ENCODE measurements at regions not wholly inside any gene's neighbourhood (a gene's known extent, or its start where the extent isn't known, plus 50 kb on each side); places are given as distances from the start of the nearest gene placed in this dataset.

GRCh38 chr5:14948383-14948782, 76.8 kb upstream of the ANKH start:
- Histone ChIP-seq H3K9me3 (ENCODE audit: control insufficient read depth, insufficient read depth, low read depth, low read length) (no peaks in the 10 kb centered on the region), H3K36me3 (ENCODE audit: control insufficient read depth, insufficient read depth, low read length) (no peaks in the 10 kb centered on the region), H3K79me2 (ENCODE audit: control insufficient read depth, insufficient read depth, low read length) (no peaks in the 10 kb centered on the region), H3K4me2 (ENCODE audit: extremely low read depth, insufficient read depth, low read length) (no peak overlapping the region), H3K27me3 (ENCODE audit: control insufficient read depth, insufficient read depth, low read length) (peaks cover 4% of the 10 kb centered on the region), H3K9ac (ENCODE audit: insufficient read depth, low read length) (no peak overlapping the region), H2AFZ (ENCODE audit: low read length) (no peak overlapping the region), H3K27ac (ENCODE audit: insufficient read depth, low read length) (no peak overlapping the region), H4K20me1 (ENCODE audit: control insufficient read depth, extremely low read depth, insufficient read depth, low read length) (no peaks in the 10 kb centered on the region), H3K4me1 (ENCODE audit: control insufficient read depth, extremely low read depth, insufficient read depth, low read length) (no peaks in the 10 kb centered on the region), H3K4me3 (replicated peaks in 1 of 4; ENCODE audit: control extremely low read depth in 1 of 4, insufficient read depth in 1 of 4, low read depth in 3 of 4, low read length in 4 of 4) (no peak overlapping the region)
- TF ChIP-seq, protein P1, sequence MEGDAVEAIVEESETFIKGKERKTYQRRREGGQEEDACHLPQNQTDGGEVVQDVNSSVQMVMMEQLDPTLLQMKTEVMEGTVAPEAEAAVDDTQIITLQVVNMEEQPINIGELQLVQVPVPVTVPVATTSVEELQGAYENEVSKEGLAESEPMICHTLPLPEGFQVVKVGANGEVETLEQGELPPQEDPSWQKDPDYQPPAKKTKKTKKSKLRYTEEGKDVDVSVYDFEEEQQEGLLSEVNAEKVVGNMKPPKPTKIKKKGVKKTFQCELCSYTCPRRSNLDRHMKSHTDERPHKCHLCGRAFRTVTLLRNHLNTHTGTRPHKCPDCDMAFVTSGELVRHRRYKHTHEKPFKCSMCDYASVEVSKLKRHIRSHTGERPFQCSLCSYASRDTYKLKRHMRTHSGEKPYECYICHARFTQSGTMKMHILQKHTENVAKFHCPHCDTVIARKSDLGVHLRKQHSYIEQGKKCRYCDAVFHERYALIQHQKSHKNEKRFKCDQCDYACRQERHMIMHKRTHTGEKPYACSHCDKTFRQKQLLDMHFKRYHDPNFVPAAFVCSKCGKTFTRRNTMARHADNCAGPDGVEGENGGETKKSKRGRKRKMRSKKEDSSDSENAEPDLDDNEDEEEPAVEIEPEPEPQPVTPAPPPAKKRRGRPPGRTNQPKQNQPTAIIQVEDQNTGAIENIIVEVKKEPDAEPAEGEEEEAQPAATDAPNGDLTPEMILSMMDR (conservative IDR thresholded peaks at IDR 0.05 in 1 of 2, IDR thresholded peaks at IDR 0.05 in 1 of 2; ENCODE audit: low read depth in 1 of 2, low read length in 2 of 2): no peak
- TF ChIP-seq EZH2 (IDR thresholded peaks at IDR 0.05; ENCODE audit: low read length, missing control alignments): no peak
- peak in 1 of 2 donors; percentile 59 for DNase-seq (ENCODE audit: low read depth in 2 of 2)

- Histone ChIP-seq H3K36me3 (ENCODE audit: control insufficient read depth, insufficient read depth, low read length) (no peaks in the 10 kb centered on the region), H3K9me3 (ENCODE audit: control insufficient read depth, insufficient read depth, low read depth, low read length) (no peaks in the 10 kb centered on the region), H3K27ac (ENCODE audit: insufficient read depth, low read length) (no peak overlapping the region), H3K4me2 (ENCODE audit: extremely low read depth, insufficient read depth, low read length) (no peak overlapping the region), H3K9ac (ENCODE audit: insufficient read depth, low read length) (no peak overlapping the region), H2AFZ (ENCODE audit: low read length) (no peak overlapping the region), H4K20me1 (ENCODE audit: control insufficient read depth, extremely low read depth, insufficient read depth, low read length) (no peaks in the 10 kb centered on the region), H3K4me1 (ENCODE audit: control insufficient read depth, extremely low read depth, insufficient read depth, low read length) (no peaks in the 10 kb centered on the region), H3K27me3 (ENCODE audit: control insufficient read depth, insufficient read depth, low read length) (peaks cover 2% of the 10 kb centered on the region), H3K4me3 (replicated peaks in 1 of 4; ENCODE audit: control extremely low read depth in 1 of 4, insufficient read depth in 1 of 4, low read depth in 3 of 4, low read length in 4 of 4) (no peak overlapping the region), H3K79me2 (ENCODE audit: control insufficient read depth, insufficient read depth, low read length) (no peaks in the 10 kb centered on the region)
- TF ChIP-seq EZH2 (IDR thresholded peaks at IDR 0.05; ENCODE audit: low read length, missing control alignments): no peak
- TF ChIP-seq, protein P1 (conservative IDR thresholded peaks at IDR 0.05 in 1 of 2, IDR thresholded peaks at IDR 0.05 in 1 of 2; ENCODE audit: low read depth in 1 of 2, low read length in 2 of 2): peak in 1 of 2 donors; percentile 40
- peak in 1 of 2 donors; percentile 14 for DNase-seq (ENCODE audit: low read depth in 2 of 2)
These were observed 75.4 kb upstream of the ANKH start for GRCh38 chr5:14946815-14947620.

DNA sequence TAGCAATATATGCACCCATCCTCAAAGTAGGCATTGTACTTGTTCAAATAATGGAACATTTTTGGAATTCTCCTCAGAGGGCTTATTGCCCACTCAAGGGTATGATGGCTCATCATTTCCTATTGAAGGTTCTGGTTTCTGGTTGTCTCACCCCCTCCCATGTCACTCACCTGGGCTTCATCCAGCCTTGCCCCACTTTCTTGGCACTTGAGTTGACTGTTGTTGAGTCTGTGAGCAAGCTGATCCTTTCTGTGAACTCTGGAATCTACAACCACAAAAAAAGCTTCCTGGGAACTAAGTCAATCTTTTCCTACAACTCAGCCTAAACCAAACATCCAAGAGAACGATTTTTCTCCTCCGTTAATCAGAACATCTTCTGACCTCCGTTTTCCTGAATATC, 73.9 kb upstream of the ANKH start:
- TF ChIP-seq, protein P1 (conservative IDR thresholded peaks at IDR 0.05 in 1 of 2, IDR thresholded peaks at IDR 0.05 in 1 of 2; ENCODE audit: low read depth in 1 of 2, low read length in 2 of 2): no peak
- no peak for TF ChIP-seq EZH2 (IDR thresholded peaks at IDR 0.05; ENCODE audit: low read length, missing control alignments)
- H3K4me1 ChIP-seq (ENCODE audit: control insufficient read depth, extremely low read depth, insufficient read depth, low read length): no peaks in the 10 kb centered on the region
- no peak overlapping the region for H3K4me2 ChIP-seq (ENCODE audit: extremely low read depth, insufficient read depth, low read length)
- DNase-seq (ENCODE audit: low read depth in 2 of 2): peak in 1 of 2 donors; percentile 54
- H3K79me2 ChIP-seq (ENCODE audit: control insufficient read depth, insufficient read depth, low read length): no peaks in the 10 kb centered on the region
- peaks cover 2% of the 10 kb centered on the region for H3K27me3 ChIP-seq (ENCODE audit: control insufficient read depth, insufficient read depth, low read length)
- H3K4me3 ChIP-seq (replicated peaks in 1 of 4; ENCODE audit: control extremely low read depth in 1 of 4, insufficient read depth in 1 of 4, low read depth in 3 of 4, low read length in 4 of 4): no peak overlapping the region
- no peaks in the 10 kb centered on the region for H4K20me1 ChIP-seq (ENCODE audit: control insufficient read depth, extremely low read depth, insufficient read depth, low read length)
- no peak overlapping the region for H3K9ac ChIP-seq (ENCODE audit: insufficient read depth, low read length)
- H3K27ac ChIP-seq (ENCODE audit: insufficient read depth, low read length): no peak overlapping the region
- no peaks in the 10 kb centered on the region for H3K9me3 ChIP-seq (ENCODE audit: control insufficient read depth, insufficient read depth, low read depth, low read length)
- no peak overlapping the region for H2AFZ ChIP-seq (ENCODE audit: low read length)
- H3K36me3 ChIP-seq (ENCODE audit: control insufficient read depth, insufficient read depth, low read length): no peaks in the 10 kb centered on the region
